ENCODE measurements at regions not wholly inside any gene's neighbourhood (a gene's known extent, or its start where the extent isn't known, plus 50 kb on each side); places are given as distances from the start of the nearest gene placed in this dataset.

DNA sequence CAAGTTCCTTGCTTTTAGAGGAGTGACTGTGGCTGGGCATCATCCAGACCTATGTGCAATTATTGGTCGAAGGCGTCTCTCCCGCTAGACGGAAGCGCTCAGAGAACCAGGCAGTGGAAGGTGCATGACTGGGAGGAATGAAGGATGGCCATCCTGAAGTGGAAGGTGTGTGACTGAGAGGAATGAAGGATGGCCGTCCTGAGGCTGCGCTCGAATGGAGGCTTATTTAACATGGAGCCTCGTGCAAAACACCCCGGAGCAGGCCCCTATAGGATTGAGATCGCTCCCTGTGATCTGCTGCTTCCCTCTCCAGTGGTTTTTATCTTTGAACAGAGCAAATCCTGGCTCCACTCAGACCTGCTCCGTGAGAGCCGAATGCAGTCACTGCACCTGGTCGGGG is 140.2 kb upstream of the ID2 start:
- TF ChIP-seq, protein P1, sequence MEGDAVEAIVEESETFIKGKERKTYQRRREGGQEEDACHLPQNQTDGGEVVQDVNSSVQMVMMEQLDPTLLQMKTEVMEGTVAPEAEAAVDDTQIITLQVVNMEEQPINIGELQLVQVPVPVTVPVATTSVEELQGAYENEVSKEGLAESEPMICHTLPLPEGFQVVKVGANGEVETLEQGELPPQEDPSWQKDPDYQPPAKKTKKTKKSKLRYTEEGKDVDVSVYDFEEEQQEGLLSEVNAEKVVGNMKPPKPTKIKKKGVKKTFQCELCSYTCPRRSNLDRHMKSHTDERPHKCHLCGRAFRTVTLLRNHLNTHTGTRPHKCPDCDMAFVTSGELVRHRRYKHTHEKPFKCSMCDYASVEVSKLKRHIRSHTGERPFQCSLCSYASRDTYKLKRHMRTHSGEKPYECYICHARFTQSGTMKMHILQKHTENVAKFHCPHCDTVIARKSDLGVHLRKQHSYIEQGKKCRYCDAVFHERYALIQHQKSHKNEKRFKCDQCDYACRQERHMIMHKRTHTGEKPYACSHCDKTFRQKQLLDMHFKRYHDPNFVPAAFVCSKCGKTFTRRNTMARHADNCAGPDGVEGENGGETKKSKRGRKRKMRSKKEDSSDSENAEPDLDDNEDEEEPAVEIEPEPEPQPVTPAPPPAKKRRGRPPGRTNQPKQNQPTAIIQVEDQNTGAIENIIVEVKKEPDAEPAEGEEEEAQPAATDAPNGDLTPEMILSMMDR (IDR thresholded peaks at IDR 0.05) = no peak
- TF ChIP-seq SMC3 (IDR thresholded peaks at IDR 0.05) (no peak), HOXB5 (CRISPR knock-in tag; IDR thresholded peaks at IDR 0.05) (no peak), FOSB (CRISPR knock-in tag; IDR thresholded peaks at IDR 0.05) (no peak), TP53 (CRISPR knock-in tag; IDR thresholded peaks at IDR 0.05) (no peak), JUNB (IDR thresholded peaks at IDR 0.05) (no peak)
